Mesenchymal stem cell (in vitro differentiated cells and primary cell): ENCODE measurements at regions not wholly inside any gene's neighbourhood (a gene's known extent, or its start where the extent isn't known, plus 50 kb on each side); places are given as distances from the start of the nearest gene placed in this dataset.

Source experiments
- DNase-seq: peaks from one replicate; pipeline ENCODE4 v3.0.0-alpha.2; 2013
- H2AFZ ChIP-seq: one replicate; pipeline ENCODE4 v1.6.1; 2013; ENCODE audit warnings: low read depth, mild to moderate bottlenecking, control low read depth, inconsistent platforms, low read length, moderate library complexity
- H2AK5ac ChIP-seq: 2 replicates; pipeline ENCODE4 v1.6.1; 2013; ENCODE audit warnings: low read length, moderate library complexity, mild to moderate bottlenecking, inconsistent platforms; ENCODE audit not compliant: severe bottlenecking
- H2BK120ac ChIP-seq: one replicate; pipeline ENCODE4 v1.6.1; 2013; ENCODE audit warnings: low read depth, mild to moderate bottlenecking, inconsistent platforms, low read length, moderate library complexity
- H2BK12ac ChIP-seq, 2 experiments: one replicate each; pipeline ENCODE4 v1.6.1; 2013; ENCODE audit warnings: inconsistent platforms in 2 of 2, low read length in 2 of 2, mild to moderate bottlenecking in 2 of 2, moderate library complexity in 2 of 2, control low read depth in 1 of 2
- H2BK15ac ChIP-seq: one replicate; pipeline ENCODE4 v1.6.1; 2013; ENCODE audit warnings: mild to moderate bottlenecking, low read depth, inconsistent platforms; ENCODE audit not compliant: poor library complexity, severe bottlenecking
- H2BK5ac ChIP-seq: 2 replicates; pipeline ENCODE4 v1.6.1; 2013; ENCODE audit warnings: low read depth, mild to moderate bottlenecking, low read length, control low read depth, inconsistent platforms; ENCODE audit not compliant: poor library complexity, severe bottlenecking
- H3K14ac ChIP-seq, 2 experiments: one replicate each; pipeline ENCODE4 v1.6.1; 2013; ENCODE audit warnings: inconsistent platforms in 2 of 2, low read length in 2 of 2, control low read depth in 1 of 2, mild to moderate bottlenecking in 1 of 2, moderate library complexity in 1 of 2
- H3K18ac ChIP-seq, 2 experiments: one replicate each; pipeline ENCODE4 v1.6.1; 2013; ENCODE audit warnings: inconsistent platforms in 2 of 2, low read length in 2 of 2, control low read depth in 1 of 2, low read depth in 1 of 2, mild to moderate bottlenecking in 1 of 2
- H3K23ac ChIP-seq, 2 experiments: one replicate each; pipeline ENCODE4 v1.6.1; 2013; ENCODE audit warnings: inconsistent platforms in 2 of 2, low read length in 2 of 2, mild to moderate bottlenecking in 2 of 2, moderate library complexity in 2 of 2, control low read depth in 1 of 2
- H3K27ac ChIP-seq: 2 replicates; pipeline ENCODE4 v1.5.1; 2013; ENCODE audit warnings: mild to moderate bottlenecking, moderate library complexity, low read length, control low read depth, inconsistent platforms; ENCODE audit not compliant: poor library complexity, severe bottlenecking
- H3K27me3 ChIP-seq, 2 experiments: 2 replicates each; pipeline versions ENCODE4 v1.6.1 to v1.7.0; 2013; ENCODE audit warnings: low read length in 2 of 2, mild to moderate bottlenecking in 2 of 2, moderate library complexity in 2 of 2, control low read depth in 1 of 2, inconsistent platforms in 1 of 2; ENCODE audit not compliant: control insufficient read depth in 1 of 2, insufficient read depth in 1 of 2
- H3K36me3 ChIP-seq, 2 experiments: 2 replicates each; pipeline versions ENCODE4 v1.6.1 to v1.7.0; 2013; ENCODE audit warnings: low read length in 2 of 2, control low read depth in 1 of 2, inconsistent platforms in 1 of 2, low read depth in 1 of 2, mild to moderate bottlenecking in 1 of 2; ENCODE audit not compliant: insufficient read depth in 2 of 2, control insufficient read depth in 1 of 2
- H3K4ac ChIP-seq, 2 experiments: one replicate each; pipeline ENCODE4 v1.6.1; 2013; ENCODE audit warnings: inconsistent platforms in 2 of 2, low read length in 2 of 2, mild to moderate bottlenecking in 2 of 2, moderate library complexity in 2 of 2, control low read depth in 1 of 2, low read depth in 1 of 2
- H3K4me1 ChIP-seq: 2 replicates; pipeline ENCODE4 v1.6.1; 2013; ENCODE audit warnings: low read depth, low read length, control low read depth; ENCODE audit not compliant: control insufficient read depth, insufficient read depth
- H3K4me2 ChIP-seq: 2 replicates; pipeline ENCODE4 v1.6.1; 2013; ENCODE audit warnings: low read length, mild to moderate bottlenecking, inconsistent platforms; ENCODE audit not compliant: poor library complexity, severe bottlenecking
- H3K4me3 ChIP-seq, 2 experiments: 2 replicates each; pipeline versions ENCODE4 v1.5.1 to v1.7.0; 2013; ENCODE audit warnings: low read length in 2 of 2, mild to moderate bottlenecking in 2 of 2, control low read depth in 1 of 2, low read depth in 1 of 2; ENCODE audit not compliant: insufficient read depth in 1 of 2
- H3K79me1 ChIP-seq: replicated peaks from 2 replicates; pipeline ENCODE4 v1.6.1; 2013; ENCODE audit warnings: mild to moderate bottlenecking, control low read depth, low read length, inconsistent platforms; ENCODE audit not compliant: poor library complexity, severe bottlenecking
- H3K9ac ChIP-seq: 2 replicates; pipeline ENCODE4 v1.7.0; 2013; ENCODE audit warnings: mild to moderate bottlenecking, low read length, moderate library complexity
- H3K9me3 ChIP-seq: 2 replicates; pipeline ENCODE4 v1.7.0; 2013; ENCODE audit warnings: mild to moderate bottlenecking, low read length; ENCODE audit not compliant: control insufficient read depth
- H4K8ac ChIP-seq: one replicate; pipeline ENCODE4 v1.6.1; 2013; ENCODE audit warnings: inconsistent platforms, mild to moderate bottlenecking, low read length, moderate library complexity
- H4K91ac ChIP-seq: one replicate; pipeline ENCODE4 v1.6.1; 2013; ENCODE audit warnings: mild to moderate bottlenecking, low read length, inconsistent platforms
- WGBS: methylation state at CpG from one replicate; pipeline ENCODE4 v1.1.7; 2013; ENCODE audit warnings: mixed read lengths; 5-methylcytosine and 5-hydroxymethylcytosine counted together

GRCh38 chr5:77876316-77876715, 100.2 kb upstream of the TBCA start:
- Histone ChIP-seq H3K18ac (no peak overlapping the region), H3K4ac (no peak overlapping the region), H2BK15ac (no peak overlapping the region), H2BK120ac (no peak overlapping the region), H3K4me1 (no peaks in the 10 kb centered on the region), H2BK5ac (no peak overlapping the region), H3K36me3 (no peaks in the 10 kb centered on the region), H3K4me3 (no peak overlapping the region), H3K14ac (no peak overlapping the region), H3K4me2 (no peak overlapping the region), H4K91ac (no peak overlapping the region), H3K9ac (no peak overlapping the region), H3K9me3 (no peaks in the 10 kb centered on the region), H3K27ac (no peak overlapping the region), H3K27me3 (no peaks in the 10 kb centered on the region), H2BK12ac (no peak overlapping the region), H2AFZ (no peak overlapping the region), H4K8ac (no peak overlapping the region), H2AK5ac (no peak overlapping the region), H3K23ac (no peak overlapping the region), H3K79me1 (no peaks in the 10 kb centered on the region)
- no peak for DNase-seq
- 92% methylated on average over 1 of the region's 1 CpG for WGBS

- Histone ChIP-seq H3K14ac (no peak overlapping the region), H3K27ac (no peak overlapping the region), H2BK120ac (no peak overlapping the region), H2BK15ac (no peak overlapping the region), H3K36me3 (no peaks in the 10 kb centered on the region), H3K9ac (no peak overlapping the region), H3K27me3 (no peaks in the 10 kb centered on the region), H2AFZ (no peak overlapping the region), H2BK12ac (no peak overlapping the region), H3K79me1 (no peaks in the 10 kb centered on the region), H3K4me1 (no peaks in the 10 kb centered on the region), H3K4ac (no peak overlapping the region), H3K4me2 (no peak overlapping the region), H3K9me3 (no peaks in the 10 kb centered on the region), H3K4me3 (no peak overlapping the region), H4K8ac (no peak overlapping the region), H3K23ac (no peak overlapping the region), H4K91ac (no peak overlapping the region), H3K18ac (no peak overlapping the region), H2AK5ac (no peak overlapping the region), H2BK5ac (no peak overlapping the region)
- no peak for DNase-seq
- 88% methylated on average over 6 of the region's 6 CpGs for WGBS
Observed at GRCh38 chr5:77874691-77875090, 98.6 kb upstream of the TBCA start.

- no peak overlapping the region for H3K27ac ChIP-seq
- no peak overlapping the region for H3K4me2 ChIP-seq
- no peaks in the 10 kb centered on the region for H3K27me3 ChIP-seq
- no peaks in the 10 kb centered on the region for H3K9me3 ChIP-seq
- no peak overlapping the region for H2BK15ac ChIP-seq
- H3K36me3 ChIP-seq: no peaks in the 10 kb centered on the region
- no peak overlapping the region for H4K8ac ChIP-seq
- H2AK5ac ChIP-seq: no peak overlapping the region
- H3K4me1 ChIP-seq: no peaks in the 10 kb centered on the region
- no peak for DNase-seq
- H3K18ac ChIP-seq: no peak overlapping the region
- H3K9ac ChIP-seq: no peak overlapping the region
- no peaks in the 10 kb centered on the region for H3K79me1 ChIP-seq
- H3K23ac ChIP-seq: no peak overlapping the region
- H2BK5ac ChIP-seq: no peak overlapping the region
- no peak overlapping the region for H3K4ac ChIP-seq
- no peak overlapping the region for H2BK120ac ChIP-seq
- H4K91ac ChIP-seq: no peak overlapping the region
- no peak overlapping the region for H3K4me3 ChIP-seq
- no peak overlapping the region for H3K14ac ChIP-seq
- H2BK12ac ChIP-seq: no peak overlapping the region
- H2AFZ ChIP-seq: no peak overlapping the region
Observed at GRCh38 chr5:77873239-77873638, 97.1 kb upstream of the TBCA start.

GRCh38 chr5:77871946-77872345, 95.8 kb upstream of the TBCA start:
- Histone ChIP-seq H3K27ac (no peak overlapping the region), H3K9me3 (no peaks in the 10 kb centered on the region), H3K14ac (no peak overlapping the region), H3K18ac (no peak overlapping the region), H3K4ac (no peak overlapping the region), H4K8ac (no peak overlapping the region), H3K9ac (no peak overlapping the region), H2BK5ac (no peak overlapping the region), H3K27me3 (no peaks in the 10 kb centered on the region), H3K23ac (no peak overlapping the region), H2AFZ (no peak overlapping the region), H2AK5ac (no peak overlapping the region), H3K36me3 (no peaks in the 10 kb centered on the region), H2BK12ac (no peak overlapping the region), H2BK15ac (no peak overlapping the region), H3K4me1 (no peaks in the 10 kb centered on the region), H4K91ac (no peak overlapping the region), H3K4me2 (no peak overlapping the region), H2BK120ac (no peak overlapping the region), H3K4me3 (no peak overlapping the region), H3K79me1 (no peaks in the 10 kb centered on the region)
- DNase-seq: no peak
- 81% methylated on average over 3 of the region's 4 CpGs for WGBS
